Right lobe of liver (tissue), 6 donors: ENCODE measurements at regions not wholly inside any gene's neighbourhood (a gene's known extent, or its start where the extent isn't known, plus 50 kb on each side); places are given as distances from the start of the nearest gene placed in this dataset.

ENCODE experiments used
- ATAC-seq, 4 donors: fragments of 200-7000 bp; cut with Tn5 transposase; one replicate each; pipeline ENCODE4 v1.9.1; 2020; ENCODE audit warnings: mild to moderate bottlenecking in 4 of 4, moderate library complexity in 4 of 4
- DNase-seq, 3 donors: peaks; one replicate each; pipeline ENCODE4 v3.0.0-alpha.2; 2020
- H3K27ac ChIP-seq, 3 donors: fragments of 200-600 bp; one replicate each; pipeline ENCODE4 v1.8.0; 2022
- H3K27me3 ChIP-seq, 2 donors: fragments of 200-600 bp; one replicate each; pipeline ENCODE4 v1.8.0; 2022
- H3K36me3 ChIP-seq, 4 donors: fragments of 200-600 bp; sonication (generic) in 1 of 4; one replicate each; pipeline versions ENCODE4 v1.5.1 to v1.8.0; 2017 to 2022; ENCODE audit warnings: control low read depth in 1 of 4
- H3K4me1 ChIP-seq, 4 donors: fragments of 200-600 bp; sonication (generic) in 1 of 4; one replicate each; pipeline versions ENCODE4 v1.5.1 to v1.8.0; 2017 to 2022; ENCODE audit warnings: control low read depth in 1 of 4
- H3K4me3 ChIP-seq, 3 donors: fragments of 200-600 bp; one replicate each; pipeline ENCODE4 v1.8.0; 2022
- H3K9me3 ChIP-seq, 4 donors: fragments of 200-600 bp; sonication (generic) in 1 of 4; one replicate each; pipeline versions ENCODE4 v1.5.1 to v1.8.0; 2017 to 2022; ENCODE audit warnings: control low read depth in 1 of 4
- CTCF ChIP-seq, 4 donors: fragments of 200-600 bp in 3 of 4; fragments of 450-650 bp in 1 of 4; IDR thresholded peaks; one replicate each; pipeline versions ENCODE4 v1.5.1 to v1.8.0; 2016 to 2022; ENCODE audit warnings: antibody characterized with exemption in 4 of 4, mild to moderate bottlenecking in 2 of 4
- POLR2A ChIP-seq: fragments of 450-650 bp; IDR thresholded peaks from one replicate; pipeline ENCODE4 v1.6.1; 2017; ENCODE audit warnings: antibody characterized with exemption, mild to moderate bottlenecking
- WGBS: methylation state at CpG from one replicate; pipeline ENCODE4 v1.1.6; 2018; ENCODE audit warnings: low coverage, low lambda C conversion rate; ENCODE audit not compliant: insufficient coverage; ENCODE audit errors: missing lambda C conversion rate; 5-methylcytosine and 5-hydroxymethylcytosine counted together
- intact Hi-C, 2 donors: fragments of 100-400 bp; cut with DNase I; formaldehyde crosslinking; loops; one replicate each; pipeline versions ENCODE4 v1.11.2 to v1.14.1; 2022
- donor health status: DM: no; HTN: yes; CAD: no.
- donor health status: DM: no; HTN: no; CAD: no.
- donor health status: DM: no; HTN: no; CAD: no.
- donor health status: DM: no; HTN: yes; CAD: no.
- donor health status: DM: no; HTN: yes; CAD: no.

- ATAC-seq: no peak
- Histone ChIP-seq H3K9me3 (no peaks in the 10 kb centered on the region), H3K4me3 (no peak overlapping the region), H3K27me3 (no peaks in the 10 kb centered on the region), H3K27ac (no peak overlapping the region), H3K36me3 (no peaks in the 10 kb centered on the region), H3K4me1 (no peaks in the 10 kb centered on the region)
- intact Hi-C loops: no loop called here
- no peak for TF ChIP-seq POLR2A
- TF ChIP-seq CTCF (IDR thresholded peaks at IDR 0.05): no peak
- no peak for DNase-seq
- 42% methylated on average over 3 of the region's 3 CpGs for WGBS
Observed at GRCh38 chr3:87765256-87765655, 293.5 kb downstream of the CGGBP1 start.

- DNase-seq: no peak
- Histone ChIP-seq H3K4me3 (no peak overlapping the region), H3K27me3 (no peaks in the 10 kb centered on the region), H3K9me3 (no peaks in the 10 kb centered on the region), H3K36me3 (no peaks in the 10 kb centered on the region), H3K27ac (no peak overlapping the region), H3K4me1 (no peaks in the 10 kb centered on the region)
- TF ChIP-seq POLR2A: no peak
- no peak for TF ChIP-seq CTCF (IDR thresholded peaks at IDR 0.05)
- WGBS: 77% methylated on average over 13 of the region's 17 CpGs
- intact Hi-C loops: no loop called here
- ATAC-seq: no peak
Observed at GRCh38 chr3:87761795-87762194, 297.0 kb downstream of the CGGBP1 start.

GRCh38 chr3:87761341-87761740 is 297.5 kb downstream of the CGGBP1 start:
- intact Hi-C loops: no loop called here
- ATAC-seq: no peak
- H3K4me3 ChIP-seq: no peak overlapping the region
- H3K9me3 ChIP-seq: no peaks in the 10 kb centered on the region
- H3K27ac ChIP-seq: no peak overlapping the region
- no peaks in the 10 kb centered on the region for H3K27me3 ChIP-seq
- DNase-seq: peak in 1 of 3 donors; percentile 38
- no peaks in the 10 kb centered on the region for H3K4me1 ChIP-seq
- 74% methylated on average over 5 of the region's 11 CpGs for WGBS
- TF ChIP-seq CTCF (IDR thresholded peaks at IDR 0.05): no peak
- no peak for TF ChIP-seq POLR2A
- H3K36me3 ChIP-seq: no peaks in the 10 kb centered on the region

- intact Hi-C loops: no loop called here
- ATAC-seq (peak in 3 of 4 donors; percentile 53 to 60 (median 58)), DNase-seq (no peak)
- no peak overlapping the region for H3K4me3 ChIP-seq
- TF ChIP-seq POLR2A (no peak), CTCF (IDR thresholded peaks at IDR 0.05) (no peak)
- no peaks in the 10 kb centered on the region for H3K36me3 ChIP-seq
- H3K4me1 ChIP-seq: no peaks in the 10 kb centered on the region
- no peak overlapping the region for H3K27ac ChIP-seq
- no peaks in the 10 kb centered on the region for H3K27me3 ChIP-seq
- no peaks in the 10 kb centered on the region for H3K9me3 ChIP-seq
- WGBS: 32% methylated on average over 1 of the region's 1 CpG
Observed at GRCh38 chr3:87756616-87757015, 302.2 kb downstream of the CGGBP1 start.

GRCh38 chr3:87755852-87756251 is 303.0 kb downstream of the CGGBP1 start:
- intact Hi-C loops: no loop called here
- Histone ChIP-seq H3K27me3 (no peaks in the 10 kb centered on the region), H3K9me3 (no peaks in the 10 kb centered on the region), H3K4me1 (no peaks in the 10 kb centered on the region), H3K4me3 (no peak overlapping the region), H3K36me3 (no peaks in the 10 kb centered on the region), H3K27ac (no peak overlapping the region)
- TF ChIP-seq CTCF (IDR thresholded peaks at IDR 0.05) (no peak), POLR2A (no peak)
- DNase-seq (no peak), ATAC-seq (no peak)
